NCI-H345 (cell line): ENCODE measurements at regions not wholly inside any gene's neighbourhood (a gene's known extent, or its start where the extent isn't known, plus 50 kb on each side); places are given as distances from the start of the nearest gene placed in this dataset.
A peak's percentile ranks its signal among the peaks of the same experiment; 100 is the strongest.

ENCODE experiments used
- DNase-seq: peaks from one replicate; lab custom pipeline; 2025; lab: John Stamatoyannopoulos, UW

DNA sequence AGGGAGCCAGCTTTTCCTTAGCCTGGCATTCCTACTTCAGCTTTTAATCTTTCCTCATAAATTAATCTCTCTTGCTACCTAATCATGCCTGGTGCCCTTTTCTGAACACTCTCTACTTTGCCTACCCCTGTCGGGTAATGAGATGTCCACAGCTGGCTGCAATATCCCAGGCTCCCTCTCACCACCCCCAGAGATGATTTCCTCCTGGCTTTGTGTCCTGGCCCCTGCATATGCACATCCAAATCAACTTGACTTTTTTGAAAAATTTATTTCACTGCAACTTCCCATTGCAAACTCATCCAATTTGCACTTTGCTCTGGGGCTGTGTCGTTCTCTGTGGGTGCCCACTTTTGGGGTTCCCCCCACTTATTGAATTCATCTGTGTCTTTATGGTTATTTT is 218.1 kb upstream of the SKOR2 start:
- no peak for DNase-seq

- DNase-seq = no peak
These were observed 210.5 kb upstream of the SKOR2 start for GRCh38 chr18:47461977-47462376.

DNA sequence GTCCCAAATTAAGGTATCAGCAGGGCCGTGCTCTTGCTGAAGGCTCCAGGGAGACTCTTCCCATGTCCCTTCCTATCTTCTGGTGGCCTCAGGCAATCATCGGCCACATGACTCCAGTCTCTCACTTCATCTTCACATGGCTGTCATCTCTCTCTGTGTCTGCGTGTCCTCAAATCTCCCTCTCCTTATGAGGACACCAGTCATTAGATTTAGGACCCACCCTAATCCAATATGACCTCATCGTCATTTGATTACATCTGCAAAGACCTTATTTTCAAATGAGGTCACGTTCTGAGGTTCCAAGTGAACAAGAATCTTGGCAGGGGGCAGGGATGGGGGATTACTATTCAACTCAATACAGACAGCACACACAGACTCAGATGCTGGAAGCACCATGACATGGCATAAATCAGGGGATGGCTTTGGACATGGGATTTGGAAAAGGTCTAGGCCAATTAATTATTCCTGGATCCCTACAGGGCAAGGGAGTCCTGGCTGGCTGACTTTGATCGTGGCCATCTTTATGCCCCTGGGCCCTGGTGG is 210.0 kb upstream of the SKOR2 start:
- no peak for DNase-seq

DNA sequence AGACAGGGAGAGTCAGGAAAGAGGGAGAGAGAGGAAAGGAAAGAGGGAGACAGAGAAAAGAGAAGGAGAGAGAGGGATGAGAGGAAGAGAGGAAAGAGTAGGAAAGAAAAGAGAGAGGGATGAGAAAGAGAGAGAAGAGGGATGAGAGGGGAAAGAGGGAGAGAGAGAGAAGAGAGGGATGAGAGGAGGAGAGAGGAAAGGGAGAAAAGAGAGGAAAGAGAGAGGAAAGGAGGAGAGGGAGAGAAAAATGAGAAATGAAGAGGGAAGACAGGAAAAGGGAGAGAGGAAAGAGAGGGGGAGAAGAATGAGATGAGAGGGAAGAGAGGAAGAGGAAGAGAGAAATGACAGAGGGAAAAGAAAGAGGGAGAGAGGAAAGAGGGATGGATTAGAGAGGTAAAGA is 207.0 kb upstream of the SKOR2 start:
- no peak for DNase-seq

DNA sequence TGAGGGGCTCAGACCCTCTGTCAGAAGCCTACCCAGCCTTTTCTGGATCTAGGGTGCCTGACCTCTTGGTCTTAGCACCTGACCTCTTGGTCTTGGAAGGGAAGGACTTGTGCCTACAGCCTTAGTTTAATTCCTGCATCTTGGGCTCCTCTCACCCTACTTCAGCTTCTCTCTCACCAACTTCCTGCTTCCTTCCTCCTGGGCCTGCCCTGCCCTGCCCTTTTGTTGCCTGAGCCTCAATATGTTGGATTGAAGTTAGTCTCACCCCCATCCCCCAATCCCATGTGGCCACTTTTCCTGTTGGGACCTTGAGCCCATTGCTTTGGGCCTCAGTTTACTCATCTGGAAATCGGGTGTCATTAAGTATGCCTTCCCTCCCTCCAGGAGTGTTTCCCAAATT is 206.2 kb upstream of the SKOR2 start:
- no peak for DNase-seq

GRCh38 chr18:47453038-47453437 is 201.6 kb upstream of the SKOR2 start:
- no peak for DNase-seq

GRCh38 chr18:47448956-47449355 is 197.5 kb upstream of the SKOR2 start:
- no peak for DNase-seq

- DNase-seq = no peak
These were observed 190.5 kb upstream of the SKOR2 start for GRCh38 chr18:47441914-47442313.

DNA sequence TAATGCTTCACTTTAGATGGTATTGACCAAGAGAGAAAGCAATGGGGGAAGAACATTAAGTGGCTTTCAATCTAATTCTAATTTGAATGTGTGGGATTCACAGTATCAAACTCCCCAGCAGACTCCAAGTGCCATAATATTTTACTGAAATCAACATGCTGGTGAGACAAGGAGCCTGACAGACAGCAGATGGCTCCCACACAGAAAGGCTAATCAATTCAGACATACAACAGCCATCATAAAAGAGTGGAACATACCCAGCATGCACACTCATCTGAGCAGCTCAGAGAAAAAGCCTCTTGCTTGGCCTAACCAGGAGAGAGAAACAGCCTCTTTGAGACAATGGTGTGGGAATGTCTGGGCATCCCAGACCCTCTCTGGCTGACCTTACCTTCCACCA is 186.5 kb upstream of the SKOR2 start:
- no peak for DNase-seq

GRCh38 chr18:47436871-47437270 is 185.4 kb upstream of the SKOR2 start:
- DNase-seq = no peak

- DNase-seq = no peak
These were observed 182.8 kb upstream of the SKOR2 start for GRCh38 chr18:47434214-47434746.

DNA sequence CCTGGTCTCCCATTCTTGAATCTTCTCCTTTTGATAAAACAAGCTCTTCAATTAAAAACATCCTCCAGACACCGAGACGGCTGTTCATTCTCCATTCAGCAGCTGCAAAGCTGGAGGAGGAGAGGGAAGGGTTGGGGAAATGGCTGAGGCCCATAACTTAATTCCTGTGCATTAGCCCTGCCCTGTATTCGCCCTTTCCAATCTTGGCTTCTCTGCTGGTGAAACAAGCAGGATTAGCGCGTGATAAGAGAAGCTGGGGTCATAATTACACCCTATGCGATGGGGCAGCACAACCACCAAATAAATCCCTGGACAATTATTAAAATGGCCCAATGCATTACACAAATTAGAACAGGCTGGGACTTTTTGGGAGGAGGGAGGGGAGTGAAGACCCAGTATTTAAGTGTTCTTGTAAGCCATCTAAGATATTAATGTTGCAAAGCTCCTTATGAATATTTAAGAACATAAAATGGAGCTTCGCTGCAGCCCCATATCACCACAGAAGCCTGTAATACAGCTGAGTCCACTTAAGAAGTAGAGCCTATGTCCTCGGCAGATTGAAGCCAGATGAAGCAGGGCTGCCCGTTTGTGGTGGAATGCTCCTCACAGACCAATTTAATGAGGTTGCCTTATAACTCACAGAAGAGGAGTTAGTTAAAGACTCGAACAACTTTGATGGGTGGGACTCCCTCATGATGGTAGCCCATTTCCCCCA is 176.6 kb upstream of the SKOR2 start:
- no peak for DNase-seq

GRCh38 chr18:47427072-47427471 is 175.6 kb upstream of the SKOR2 start:
- DNase-seq = no peak

GRCh38 chr18:47425365-47425764 is 173.9 kb upstream of the SKOR2 start:
- no peak for DNase-seq

DNA sequence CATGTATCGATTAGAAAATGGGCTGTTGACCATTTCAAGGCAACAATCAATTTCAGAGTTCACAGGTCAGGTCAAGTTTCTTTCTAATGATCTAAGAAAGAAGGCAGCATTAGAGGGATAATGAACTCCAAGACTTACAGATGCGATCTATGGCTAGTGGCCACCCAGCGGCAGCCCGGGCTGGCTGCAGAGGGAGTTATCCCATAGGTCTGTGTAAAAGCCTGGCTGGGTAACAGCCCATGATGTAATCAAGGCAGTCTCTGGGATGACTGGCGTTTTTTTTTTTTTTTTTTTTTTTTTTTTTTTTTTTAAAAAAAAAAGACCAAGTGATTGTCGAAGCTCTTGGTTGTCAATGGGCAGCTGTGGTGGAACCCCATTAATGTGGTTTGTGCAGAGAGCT is 171.1 kb upstream of the SKOR2 start:
- no peak for DNase-seq

- DNase-seq = no peak
These were observed 168.7 kb upstream of the SKOR2 start for GRCh38 chr18:47420130-47420529.

DNA sequence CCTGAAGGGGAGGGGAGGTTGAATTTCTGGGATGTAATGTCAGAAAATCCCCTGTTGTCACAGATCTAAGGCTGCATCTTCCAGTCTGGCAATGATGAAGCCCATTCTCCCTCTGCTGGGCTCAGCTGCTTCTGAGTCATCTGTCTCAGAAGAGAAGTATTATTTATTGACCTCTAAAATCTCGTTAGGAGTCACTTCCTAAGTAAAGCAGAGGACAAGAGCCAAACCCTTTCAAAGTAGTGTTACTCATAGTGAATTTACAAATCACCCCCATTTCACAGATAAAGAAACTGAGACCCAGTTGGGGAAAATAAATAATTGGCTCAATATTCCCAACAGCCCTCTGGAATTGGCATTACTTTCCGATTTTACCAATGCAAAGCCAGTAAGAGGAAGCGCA is 167.3 kb upstream of the SKOR2 start:
- no peak for DNase-seq

GRCh38 chr18:47417807-47418206 is 166.3 kb upstream of the SKOR2 start:
- no peak for DNase-seq

DNA sequence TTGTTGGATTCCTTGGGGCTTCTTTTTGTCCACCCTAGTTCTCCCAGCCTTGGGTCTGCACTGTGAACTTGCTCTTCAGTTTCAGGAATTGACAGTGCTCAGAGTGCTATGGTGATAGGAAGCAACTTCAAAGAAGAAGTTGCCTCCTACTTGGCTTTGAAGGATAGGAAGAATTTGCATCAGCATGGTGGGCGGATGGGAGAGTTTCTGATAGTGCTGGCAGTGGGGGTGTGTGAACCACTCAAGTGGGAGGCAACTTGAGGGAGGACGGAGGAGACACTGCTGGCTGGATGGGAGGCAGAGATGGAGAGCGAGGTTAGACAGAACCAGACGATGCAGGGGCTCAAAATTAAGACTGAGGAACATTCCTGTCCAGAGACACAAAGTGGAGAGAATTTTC is 164.4 kb upstream of the SKOR2 start:
- DNase-seq = no peak

- DNase-seq = peak; percentile 6
These were observed 161.9 kb upstream of the SKOR2 start for GRCh38 chr18:47413327-47413726.

DNA sequence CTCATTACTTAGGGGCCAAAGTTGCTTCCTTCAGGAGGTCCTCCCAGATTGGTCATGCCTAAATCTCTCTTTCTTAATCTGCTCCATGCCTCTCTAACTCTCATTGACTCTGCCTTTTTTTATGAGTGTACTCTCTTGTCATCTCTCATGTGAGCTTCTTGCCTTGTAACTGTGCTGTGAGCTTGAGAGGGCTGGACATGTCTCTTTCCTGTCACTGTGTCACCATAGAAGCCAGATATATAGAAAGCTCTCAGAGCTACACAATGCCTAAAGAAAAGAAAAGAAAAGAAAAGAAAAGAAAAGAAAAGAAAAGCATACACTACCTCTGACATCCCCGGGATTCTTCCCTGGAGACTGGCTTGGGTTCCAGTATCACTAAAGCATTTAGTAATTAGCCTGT is 161.5 kb upstream of the SKOR2 start:
- no peak for DNase-seq

- DNase-seq = no peak
These were observed 159.7 kb upstream of the SKOR2 start for GRCh38 chr18:47411159-47411558.

GRCh38 chr18:47410139-47410538 is 158.7 kb upstream of the SKOR2 start:
- no peak for DNase-seq

DNA sequence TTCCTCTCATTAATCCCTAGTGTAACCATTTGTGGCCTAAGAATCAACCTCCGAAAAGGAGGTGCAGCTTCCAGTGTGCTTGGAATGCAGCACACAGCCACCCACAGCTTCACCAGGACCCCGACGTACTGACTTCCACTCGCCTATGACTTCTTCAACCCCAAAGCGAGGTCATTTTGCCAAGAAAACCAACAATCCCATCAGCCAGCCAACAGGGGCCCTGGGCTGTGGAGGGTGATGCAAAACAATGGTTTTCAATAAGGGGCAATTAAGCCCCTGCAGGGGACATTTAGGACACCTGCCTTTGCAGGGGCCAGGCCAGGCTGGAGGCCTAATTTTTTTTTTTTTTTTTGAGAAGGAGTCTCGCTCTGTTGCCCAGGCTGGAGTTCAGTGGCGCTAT is 158.1 kb upstream of the SKOR2 start:
- no peak for DNase-seq
